Skeletal muscle satellite cell (primary cell): ENCODE measurements at regions not wholly inside any gene's neighbourhood (a gene's known extent, or its start where the extent isn't known, plus 50 kb on each side); places are given as distances from the start of the nearest gene placed in this dataset. TPM values are rescaled to one million over a fixed set of nuclear protein-coding genes. Genes with fewer than 3 reads are reported as not detected.

Experiments used
- small RNA-seq: library from RNA; depleted of rRNA; stranded (forward); fragments of <200 nt; gene quantifications from one replicate; pipeline ENCODE3, GENCODE V24; 2012

Small RNA genes lying in the stretch of these regions (small RNA-seq; reads per million reads assigned to genes)
- gene RF00568 = not detected
- gene RNU6-1018P = not detected
